Esophagus muscularis mucosa (tissue), 4 donors: ENCODE measurements at regions not wholly inside any gene's neighbourhood (a gene's known extent, or its start where the extent isn't known, plus 50 kb on each side); places are given as distances from the start of the nearest gene placed in this dataset.

Source experiments
- DNase-seq: peaks from one replicate; pipeline ENCODE4 v3.0.0-alpha.2; 2017; ENCODE audit errors: extremely low spot score
- H3K27ac ChIP-seq, 4 donors: fragments of 200-600 bp; sonication (generic); replicated peaks in 1 of 4; 1 replicate in 3 of 4; 2 replicates in 1 of 4; pipeline ENCODE4 v1.5.1; 2016 to 2019; ENCODE audit warnings: mild to moderate bottlenecking in 1 of 4
- H3K27me3 ChIP-seq, 4 donors: fragments of 200-600 bp; sonication (generic); one replicate each; pipeline versions ENCODE4 v1.5.1 to v1.6.0; 2016 to 2019
- H3K36me3 ChIP-seq, 4 donors: fragments of 200-600 bp; sonication (generic); one replicate each; pipeline ENCODE4 v1.5.1; 2016 to 2019
- H3K4me1 ChIP-seq, 4 donors: fragments of 200-600 bp; sonication (generic); one replicate each; pipeline ENCODE4 v1.5.1; 2016 to 2019
- H3K4me3 ChIP-seq, 4 donors: fragments of 200-600 bp; sonication (generic); 1 replicate in 2 of 4; 2 replicates in 2 of 4; pipeline ENCODE4 v1.5.1; 2016 to 2019; ENCODE audit warnings: mild to moderate bottlenecking in 4 of 4, moderate library complexity in 1 of 4
- H3K9me3 ChIP-seq, 4 donors: fragments of 200-600 bp; sonication (generic); 1 replicate in 3 of 4; 2 replicates in 1 of 4; pipeline ENCODE4 v1.5.1; 2016 to 2019
- EP300 ChIP-seq: sonication (generic); formaldehyde crosslinking; IDR thresholded peaks from one replicate; pipeline ENCODE4 v1.6.1; 2017; ENCODE audit warnings: antibody characterized with exemption
- POLR2A ChIP-seq: fragments of 450-650 bp; IDR thresholded peaks from one replicate; pipeline ENCODE4 v1.6.1; 2017; ENCODE audit warnings: antibody characterized with exemption, moderate library complexity, mild to moderate bottlenecking, low read depth
- POLR2AphosphoS5 ChIP-seq, 2 donors: sonication (generic); formaldehyde crosslinking; IDR thresholded peaks; one replicate each; pipeline ENCODE4 v1.6.1; 2017; ENCODE audit warnings: antibody characterized with exemption in 2 of 2
- WGBS: methylation state at CpG from one replicate; pipeline ENCODE4 v1.1.5; 2018; 5-methylcytosine and 5-hydroxymethylcytosine counted together
- intact Hi-C: fragments of 100-400 bp; cut with DNase I; formaldehyde crosslinking; loops from one replicate; pipeline ENCODE4 v1.15.1; 2023
- TF ChIP-seq, protein P1 (sequence below), 3 experiments: fragments of 200-600 bp in 2 of 3; fragments of 450-650 bp in 1 of 3; sonication (generic) in 2 of 3; IDR thresholded peaks; one replicate each; pipeline ENCODE4 v1.5.1; 2017 to 2019; ENCODE audit warnings: antibody characterized with exemption in 3 of 3, mild to moderate bottlenecking in 2 of 3, moderate library complexity in 1 of 3

DNA sequence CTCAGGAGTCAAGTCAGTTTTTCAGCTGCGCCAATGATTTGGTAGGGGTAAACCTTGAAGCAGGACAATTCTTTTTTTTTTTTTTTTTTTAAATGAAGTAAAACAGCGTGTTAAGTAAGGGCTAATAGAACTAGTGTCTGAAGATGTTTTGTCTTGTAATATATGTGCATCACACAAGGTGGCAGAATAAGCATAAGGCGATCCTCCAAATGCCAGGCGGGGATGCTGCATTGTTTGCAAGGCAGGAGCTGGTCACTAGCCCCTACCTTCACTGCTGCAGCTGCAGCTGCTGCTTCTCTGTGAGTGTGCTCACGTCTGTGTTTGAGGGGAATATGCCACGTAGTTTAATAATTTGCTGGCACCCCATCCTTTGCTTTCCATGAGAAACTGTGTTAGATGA lies 272.7 kb upstream of the MAP3K7 start:
- peaks cover 0 to 11% (median 8%) of the 10 kb centered on the region in 4 donors for H3K4me1 ChIP-seq
- H3K27me3 ChIP-seq = no peaks in the 10 kb centered on the region
- TF ChIP-seq POLR2AphosphoS5 (IDR thresholded peaks at IDR 0.05) (no peak), POLR2A (no peak), EP300 (no peak)
- TF ChIP-seq, protein P1, sequence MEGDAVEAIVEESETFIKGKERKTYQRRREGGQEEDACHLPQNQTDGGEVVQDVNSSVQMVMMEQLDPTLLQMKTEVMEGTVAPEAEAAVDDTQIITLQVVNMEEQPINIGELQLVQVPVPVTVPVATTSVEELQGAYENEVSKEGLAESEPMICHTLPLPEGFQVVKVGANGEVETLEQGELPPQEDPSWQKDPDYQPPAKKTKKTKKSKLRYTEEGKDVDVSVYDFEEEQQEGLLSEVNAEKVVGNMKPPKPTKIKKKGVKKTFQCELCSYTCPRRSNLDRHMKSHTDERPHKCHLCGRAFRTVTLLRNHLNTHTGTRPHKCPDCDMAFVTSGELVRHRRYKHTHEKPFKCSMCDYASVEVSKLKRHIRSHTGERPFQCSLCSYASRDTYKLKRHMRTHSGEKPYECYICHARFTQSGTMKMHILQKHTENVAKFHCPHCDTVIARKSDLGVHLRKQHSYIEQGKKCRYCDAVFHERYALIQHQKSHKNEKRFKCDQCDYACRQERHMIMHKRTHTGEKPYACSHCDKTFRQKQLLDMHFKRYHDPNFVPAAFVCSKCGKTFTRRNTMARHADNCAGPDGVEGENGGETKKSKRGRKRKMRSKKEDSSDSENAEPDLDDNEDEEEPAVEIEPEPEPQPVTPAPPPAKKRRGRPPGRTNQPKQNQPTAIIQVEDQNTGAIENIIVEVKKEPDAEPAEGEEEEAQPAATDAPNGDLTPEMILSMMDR (IDR thresholded peaks at IDR 0.05) = no peak
- no peaks in the 10 kb centered on the region for H3K36me3 ChIP-seq
- H3K9me3 ChIP-seq = no peaks in the 10 kb centered on the region
- H3K4me3 ChIP-seq = no peak overlapping the region
- DNase-seq = no peak
- intact Hi-C loops = no loop called here
- WGBS = 55% methylated on average over 6 of the region's 6 CpGs
- H3K27ac ChIP-seq = no peak overlapping the region

DNA sequence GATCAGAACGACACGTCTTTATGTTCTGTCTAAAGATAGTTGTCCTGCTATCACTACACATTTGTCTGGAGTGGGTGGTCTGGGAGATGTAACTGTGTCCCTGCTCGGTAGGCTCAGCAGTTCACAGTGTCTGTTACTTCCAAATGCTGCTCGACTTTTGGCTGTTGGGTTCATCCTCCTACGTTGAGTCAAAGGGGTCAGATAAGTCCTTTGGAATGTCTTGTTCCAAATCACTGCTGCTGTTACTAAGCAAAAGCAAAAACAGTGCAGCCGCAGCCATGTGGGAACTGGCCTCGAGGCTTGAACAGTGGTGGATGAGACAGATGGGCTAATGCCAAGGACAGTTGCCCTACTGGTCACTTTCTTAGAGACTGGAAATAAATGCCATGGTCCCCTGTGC lies 272.2 kb upstream of the MAP3K7 start:
- intact Hi-C loops = no loop called here
- H3K27ac ChIP-seq = no peak overlapping the region
- H3K27me3 ChIP-seq = no peaks in the 10 kb centered on the region
- no peak for DNase-seq
- H3K9me3 ChIP-seq = no peaks in the 10 kb centered on the region
- WGBS = 41% methylated on average over 7 of the region's 7 CpGs
- H3K4me1 ChIP-seq = peaks cover 0 to 11% (median 8%) of the 10 kb centered on the region in 4 donors
- no peak overlapping the region for H3K4me3 ChIP-seq
- no peak for TF ChIP-seq POLR2A
- TF ChIP-seq POLR2AphosphoS5 (IDR thresholded peaks at IDR 0.05) = no peak
- no peak for TF ChIP-seq EP300
- TF ChIP-seq, protein P1 (IDR thresholded peaks at IDR 0.05) = no peak
- no peaks in the 10 kb centered on the region for H3K36me3 ChIP-seq

GRCh38 chr6:90849686-90850085 lies 262.8 kb upstream of the MAP3K7 start:
- no peaks in the 10 kb centered on the region for H3K36me3 ChIP-seq
- no peak overlapping the region for H3K27ac ChIP-seq
- WGBS = 42% methylated on average over 3 of the region's 3 CpGs
- no peak overlapping the region for H3K4me3 ChIP-seq
- H3K4me1 ChIP-seq = no peaks in the 10 kb centered on the region
- DNase-seq = no peak
- intact Hi-C loops = no loop called here
- TF ChIP-seq POLR2A (no peak), POLR2AphosphoS5 (IDR thresholded peaks at IDR 0.05) (no peak), EP300 (no peak)
- TF ChIP-seq, protein P1 (IDR thresholded peaks at IDR 0.05) = no peak
- H3K27me3 ChIP-seq = no peaks in the 10 kb centered on the region
- no peaks in the 10 kb centered on the region for H3K9me3 ChIP-seq

GRCh38 chr6:90846824-90847223 lies 260.0 kb upstream of the MAP3K7 start:
- TF ChIP-seq, protein P1 (IDR thresholded peaks at IDR 0.05) = no peak
- TF ChIP-seq POLR2A (no peak), POLR2AphosphoS5 (IDR thresholded peaks at IDR 0.05) (no peak), EP300 (no peak)
- Histone ChIP-seq H3K4me1 (no peaks in the 10 kb centered on the region), H3K27ac (no peak overlapping the region), H3K36me3 (no peaks in the 10 kb centered on the region), H3K9me3 (no peaks in the 10 kb centered on the region), H3K4me3 (no peak overlapping the region), H3K27me3 (no peaks in the 10 kb centered on the region)
- intact Hi-C loops = no loop called here
- DNase-seq = no peak

GRCh38 chr6:90835596-90836212 lies 248.8 kb upstream of the MAP3K7 start:
- Histone ChIP-seq H3K27me3 (no peaks in the 10 kb centered on the region), H3K4me3 (no peak overlapping the region), H3K4me1 (no peaks in the 10 kb centered on the region), H3K27ac (no peak overlapping the region), H3K9me3 (no peaks in the 10 kb centered on the region), H3K36me3 (no peaks in the 10 kb centered on the region)
- no peak for DNase-seq
- WGBS = 78% methylated on average over 6 of the region's 6 CpGs
- TF ChIP-seq POLR2AphosphoS5 (IDR thresholded peaks at IDR 0.05) = no peak
- no peak for TF ChIP-seq EP300
- TF ChIP-seq, protein P1 (IDR thresholded peaks at IDR 0.05) = no peak
- intact Hi-C loops = no loop called here
